NT2/D1 (cell line): ENCODE measurements at regions not wholly inside any gene's neighbourhood (a gene's known extent, or its start where the extent isn't known, plus 50 kb on each side); places are given as distances from the start of the nearest gene placed in this dataset.

ENCODE experiments used
- YY1 ChIP-seq: IDR thresholded peaks from 2 replicates; pipeline ENCODE4 v1.6.1; 2011; ENCODE audit not compliant: insufficient read length, insufficient read depth
- ZNF274 ChIP-seq: IDR thresholded peaks from 2 replicates; pipeline ENCODE4 v1.6.1; 2011; ENCODE audit warnings: mild to moderate bottlenecking, low read depth, low read length

GRCh38 chr13:84812789-84813188 lies 930.5 kb upstream of the SLITRK1 start:
- TF ChIP-seq ZNF274 (no peak), YY1 (no peak)
